OCI-LY7 (cell line): ENCODE measurements at regions not wholly inside any gene's neighbourhood (a gene's known extent, or its start where the extent isn't known, plus 50 kb on each side); places are given as distances from the start of the nearest gene placed in this dataset.

Experiments
- BruUV-seq: library from RNA; stranded (reverse); fragments of 400-500 nt; replicated peaks from 2 replicates; lab custom pipeline; 2021; lab: Mats Ljungman, UMichigan
- CTCF ChIA-PET: fragments of 300-600 bp; sonication (Branson Sonifier 250); formaldehyde crosslinking; loops from one replicate; lab custom pipeline; 2022; ENCODE audit warnings: antibody characterized with exemption; ENCODE audit not compliant: unreplicated experiment; lab: Charles Lee
- POLR2A ChIA-PET: fragments of 300-600 bp; sonication (Branson Sonifier 250); formaldehyde crosslinking; loops from one replicate; lab custom pipeline; 2022; ENCODE audit warnings: antibody characterized with exemption; lab: Charles Lee
- DNase-seq: peaks from one replicate; pipeline ENCODE4 v3.0.0-alpha.2; 2015; ENCODE audit warnings: low spot score
- H2AFZ ChIP-seq: fragments of 200-600 bp; sonication (generic), shearing (Covaris generic); 2 replicates; pipeline ENCODE4 v1.6.1; 2014; ENCODE audit warnings: mild to moderate bottlenecking, antibody characterized with exemption, low read length, moderate library complexity
- H3K27ac ChIP-seq: fragments of 200-600 bp; sonication (generic); 2 replicates; pipeline ENCODE4 v1.5.1; 2014; ENCODE audit warnings: mixed run types, low read depth, mild to moderate bottlenecking, moderate library complexity, low read length, inconsistent platforms; ENCODE audit not compliant: poor library complexity, severe bottlenecking
- H3K36me3 ChIP-seq: fragments of 200-600 bp; sonication (generic); 2 replicates; pipeline ENCODE4 v1.6.1; 2014; ENCODE audit warnings: mild to moderate bottlenecking, antibody characterized with exemption, low read length, moderate library complexity, mixed read lengths; ENCODE audit not compliant: insufficient read depth
- H3K4me1 ChIP-seq: fragments of 200-600 bp; sonication (generic); 2 replicates; pipeline ENCODE4 v1.5.1; 2014; ENCODE audit warnings: mild to moderate bottlenecking, low read length; ENCODE audit not compliant: insufficient read depth, poor library complexity, severe bottlenecking
- H3K4me2 ChIP-seq: fragments of 200-600 bp; sonication (generic); 2 replicates; pipeline ENCODE4 v1.6.1; 2014; ENCODE audit warnings: mild to moderate bottlenecking, low read length
- H3K4me3 ChIP-seq: fragments of 200-600 bp; sonication (generic); 2 replicates; pipeline ENCODE4 v1.5.1; 2014; ENCODE audit warnings: mild to moderate bottlenecking, low read depth, low read length; ENCODE audit not compliant: poor library complexity, severe bottlenecking
- H3K79me2 ChIP-seq: fragments of 200-600 bp; sonication (generic); 2 replicates; pipeline ENCODE4 v1.6.1; 2016; ENCODE audit warnings: low read depth, mild to moderate bottlenecking, low read length, moderate library complexity, mixed read lengths; ENCODE audit not compliant: insufficient read depth
- H3K9me2 ChIP-seq: fragments of 200-600 bp; sonication (generic); 2 replicates; pipeline ENCODE4 v1.6.1; 2016; ENCODE audit warnings: mild to moderate bottlenecking, low read length, mixed read lengths; ENCODE audit not compliant: insufficient read depth
- H3K9me3 ChIP-seq: fragments of 200-600 bp; sonication (generic); 2 replicates; pipeline ENCODE4 v1.6.1; 2014; ENCODE audit warnings: mild to moderate bottlenecking, mixed run types, low read length, mixed read lengths
- H4K20me1 ChIP-seq: fragments of 200-600 bp; sonication (generic); 2 replicates; pipeline ENCODE4 v1.6.1; 2014; ENCODE audit warnings: mild to moderate bottlenecking, antibody characterized with exemption, low read length, moderate library complexity, mixed read lengths; ENCODE audit not compliant: insufficient read depth
- EZH2phosphoT487 ChIP-seq: fragments of 200-600 bp; sonication (generic); IDR thresholded peaks from 2 replicates; pipeline ENCODE4 v1.6.1; 2018; ENCODE audit warnings: low read depth, borderline replicate concordance, mild to moderate bottlenecking, mixed run types, antibody characterized with exemption, low read length, moderate library complexity, mixed read lengths
- intact Hi-C: fragments of 100-400 bp; cut with micrococcal nuclease; formaldehyde crosslinking; loops from one replicate; pipeline ENCODE4 v1.10.0; 2022; ENCODE audit not compliant: unreplicated experiment
- TF ChIP-seq, protein P1 (sequence below): fragments of 200-600 bp; sonication (generic); conservative IDR thresholded peaks from 2 replicates; pipeline ENCODE4 v1.5.1; 2014; ENCODE audit warnings: mild to moderate bottlenecking, antibody characterized with exemption, low read length, moderate library complexity, mixed read lengths

DNA sequence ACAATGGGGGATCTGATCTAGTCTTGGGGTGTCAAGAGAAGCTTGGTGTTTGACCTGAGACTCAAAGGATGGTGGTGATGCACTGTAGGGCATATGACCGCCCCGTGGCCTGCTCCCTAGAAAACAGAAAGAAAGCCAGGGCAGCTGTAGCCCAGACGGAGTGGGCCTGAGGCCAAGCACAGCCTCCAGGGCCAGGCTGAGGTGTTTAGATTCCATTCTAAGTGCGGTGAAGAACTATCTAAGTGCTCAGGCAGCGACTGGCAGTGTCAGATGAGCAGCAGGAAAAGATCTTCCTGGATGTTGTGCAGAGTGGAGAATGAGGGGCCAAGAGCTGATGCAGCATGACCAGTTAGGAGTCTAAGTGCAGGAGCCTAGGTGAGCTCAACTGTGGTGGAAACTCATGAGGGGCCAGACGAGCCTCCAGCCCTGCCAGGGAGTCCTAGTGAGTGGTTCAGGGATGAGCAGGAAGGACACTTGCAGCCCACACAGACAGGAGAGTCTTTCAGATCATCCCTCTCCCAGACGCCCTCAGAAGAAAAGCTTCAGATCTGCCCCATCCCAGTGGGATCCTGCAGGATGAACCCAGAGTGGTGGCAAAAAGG is 314.2 kb upstream of the CCL2 start:
- TF ChIP-seq, protein P1, sequence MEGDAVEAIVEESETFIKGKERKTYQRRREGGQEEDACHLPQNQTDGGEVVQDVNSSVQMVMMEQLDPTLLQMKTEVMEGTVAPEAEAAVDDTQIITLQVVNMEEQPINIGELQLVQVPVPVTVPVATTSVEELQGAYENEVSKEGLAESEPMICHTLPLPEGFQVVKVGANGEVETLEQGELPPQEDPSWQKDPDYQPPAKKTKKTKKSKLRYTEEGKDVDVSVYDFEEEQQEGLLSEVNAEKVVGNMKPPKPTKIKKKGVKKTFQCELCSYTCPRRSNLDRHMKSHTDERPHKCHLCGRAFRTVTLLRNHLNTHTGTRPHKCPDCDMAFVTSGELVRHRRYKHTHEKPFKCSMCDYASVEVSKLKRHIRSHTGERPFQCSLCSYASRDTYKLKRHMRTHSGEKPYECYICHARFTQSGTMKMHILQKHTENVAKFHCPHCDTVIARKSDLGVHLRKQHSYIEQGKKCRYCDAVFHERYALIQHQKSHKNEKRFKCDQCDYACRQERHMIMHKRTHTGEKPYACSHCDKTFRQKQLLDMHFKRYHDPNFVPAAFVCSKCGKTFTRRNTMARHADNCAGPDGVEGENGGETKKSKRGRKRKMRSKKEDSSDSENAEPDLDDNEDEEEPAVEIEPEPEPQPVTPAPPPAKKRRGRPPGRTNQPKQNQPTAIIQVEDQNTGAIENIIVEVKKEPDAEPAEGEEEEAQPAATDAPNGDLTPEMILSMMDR = no peak
- TF ChIP-seq EZH2phosphoT487 = no peak
- no TSS peak for BruUV-seq
- Histone ChIP-seq H2AFZ (no peak overlapping the region), H3K4me1 (no peaks in the 10 kb centered on the region), H4K20me1 (no peaks in the 10 kb centered on the region), H3K27ac (no peak overlapping the region), H3K4me2 (no peak overlapping the region), H3K9me3 (no peaks in the 10 kb centered on the region), H3K9me2 (no peaks in the 10 kb centered on the region), H3K4me3 (no peak overlapping the region), H3K36me3 (no peaks in the 10 kb centered on the region), H3K79me2 (no peaks in the 10 kb centered on the region)
- DNase-seq = no peak
- ChIA-PET POLR2A (no interaction called here), CTCF (no interaction called here)
- intact Hi-C loops = no loop called here

- H3K79me2 ChIP-seq = no peaks in the 10 kb centered on the region
- ChIA-PET CTCF (no interaction called here), POLR2A (no interaction called here)
- DNase-seq = no peak
- no peaks in the 10 kb centered on the region for H4K20me1 ChIP-seq
- no peak overlapping the region for H3K4me3 ChIP-seq
- no peaks in the 10 kb centered on the region for H3K36me3 ChIP-seq
- intact Hi-C loops = no loop called here
- no peaks in the 10 kb centered on the region for H3K4me1 ChIP-seq
- H2AFZ ChIP-seq = no peak overlapping the region
- no peaks in the 10 kb centered on the region for H3K9me2 ChIP-seq
- no peak overlapping the region for H3K4me2 ChIP-seq
- no peak overlapping the region for H3K27ac ChIP-seq
- no peaks in the 10 kb centered on the region for H3K9me3 ChIP-seq
- TF ChIP-seq, protein P1 = no peak
- TF ChIP-seq EZH2phosphoT487 = no peak
- no TSS peak for BruUV-seq
Observed at GRCh38 chr17:33941744-33942143, 313.3 kb upstream of the CCL2 start.

- Histone ChIP-seq H3K27ac (no peak overlapping the region), H3K4me1 (no peaks in the 10 kb centered on the region), H3K36me3 (no peaks in the 10 kb centered on the region), H3K4me2 (no peak overlapping the region), H3K79me2 (no peaks in the 10 kb centered on the region), H2AFZ (no peak overlapping the region), H3K9me3 (no peaks in the 10 kb centered on the region), H4K20me1 (no peaks in the 10 kb centered on the region), H3K4me3 (no peak overlapping the region), H3K9me2 (no peaks in the 10 kb centered on the region)
- ChIA-PET CTCF (no interaction called here), POLR2A (no interaction called here)
- TF ChIP-seq, protein P1 = no peak
- TF ChIP-seq EZH2phosphoT487 = no peak
- BruUV-seq = no TSS peak
- intact Hi-C loops = no loop called here
- no peak for DNase-seq
Observed at GRCh38 chr17:33942414-33942813, 312.7 kb upstream of the CCL2 start.
